NCI-H1092 (cell line): ENCODE measurements at regions not wholly inside any gene's neighbourhood (a gene's known extent, or its start where the extent isn't known, plus 50 kb on each side); places are given as distances from the start of the nearest gene placed in this dataset.
"Not testable (repeated sequence)": the region's sequence is repeated elsewhere in the genome, so short reads cannot be mapped to it uniquely, and the experiment has no call there.

Source experiments
- DNase-seq: peaks from one replicate; lab custom pipeline; 2025; lab: John Stamatoyannopoulos, UW

GRCh38 chr14:106355007-106355791, 828.8 kb downstream of the TMEM121 start:
- not testable (repeated sequence) for DNase-seq

- DNase-seq: not testable (repeated sequence)
Observed at GRCh38 chr14:106355881-106356642, 829.7 kb downstream of the TMEM121 start.

GRCh38 chr14:106356643-106356930, 830.2 kb downstream of the TMEM121 start:
- DNase-seq: not testable (repeated sequence)

GRCh38 chr14:106359157-106359887, 832.9 kb downstream of the TMEM121 start:
- not testable (repeated sequence) for DNase-seq

- not testable (repeated sequence) for DNase-seq
Observed at GRCh38 chr14:106365371-106365770, 839.0 kb downstream of the TMEM121 start.

GRCh38 chr14:106365894-106366293, 839.5 kb downstream of the TMEM121 start:
- not testable (repeated sequence) for DNase-seq

GRCh38 chr14:106366971-106367370, 840.6 kb downstream of the TMEM121 start:
- not testable (repeated sequence) for DNase-seq

- not testable (repeated sequence) for DNase-seq
Observed at GRCh38 chr14:106369456-106369855, 843.1 kb downstream of the TMEM121 start.

- peak; percentile 45 for DNase-seq
Observed at GRCh38 chr14:106372870-106373652, 846.7 kb downstream of the TMEM121 start.

- DNase-seq: not testable (repeated sequence)
Observed at GRCh38 chr14:106373653-106374110, 847.3 kb downstream of the TMEM121 start.

GRCh38 chr14:106377432-106377831, 851.0 kb downstream of the TMEM121 start:
- no peak for DNase-seq

- no peak for DNase-seq
Observed at GRCh38 chr14:106378191-106378590, 851.8 kb downstream of the TMEM121 start.

- DNase-seq: no peak
Observed at GRCh38 chr14:106380740-106381139, 854.4 kb downstream of the TMEM121 start.

GRCh38 chr14:106389186-106389585, 862.8 kb downstream of the TMEM121 start:
- not testable (repeated sequence) for DNase-seq

- DNase-seq: no peak
Observed at GRCh38 chr14:106390401-106390800, 864.0 kb downstream of the TMEM121 start.

- DNase-seq: no peak
Observed at GRCh38 chr14:106390947-106391346, 864.6 kb downstream of the TMEM121 start.

- no peak for DNase-seq
Observed at GRCh38 chr14:106393742-106394141, 867.4 kb downstream of the TMEM121 start.

- DNase-seq: no peak
Observed at GRCh38 chr14:106395456-106396050, 869.2 kb downstream of the TMEM121 start.

- no peak for DNase-seq
Observed at GRCh38 chr14:106396999-106397398, 870.6 kb downstream of the TMEM121 start.

GRCh38 chr14:106398931-106399331, 872.5 kb downstream of the TMEM121 start:
- not testable (repeated sequence) for DNase-seq

GRCh38 chr14:106401316-106401715, 874.9 kb downstream of the TMEM121 start:
- not testable (repeated sequence) for DNase-seq
